Loucy (cell line): ENCODE measurements at regions not wholly inside any gene's neighbourhood (a gene's known extent, or its start where the extent isn't known, plus 50 kb on each side); places are given as distances from the start of the nearest gene placed in this dataset.

Experiments
- CTCF ChIP-seq: fragments of 200-600 bp; sonication (generic); conservative IDR thresholded peaks from 2 replicates; pipeline ENCODE4 v1.5.1; 2014; ENCODE audit warnings: mild to moderate bottlenecking, antibody characterized with exemption, low read length
- EZH2phosphoT487 ChIP-seq: fragments of 200-600 bp; IDR thresholded peaks from 2 replicates; pipeline ENCODE4 v1.6.1; 2018; ENCODE audit warnings: antibody characterized with exemption, mild to moderate bottlenecking, moderate library complexity, borderline replicate concordance

DNA sequence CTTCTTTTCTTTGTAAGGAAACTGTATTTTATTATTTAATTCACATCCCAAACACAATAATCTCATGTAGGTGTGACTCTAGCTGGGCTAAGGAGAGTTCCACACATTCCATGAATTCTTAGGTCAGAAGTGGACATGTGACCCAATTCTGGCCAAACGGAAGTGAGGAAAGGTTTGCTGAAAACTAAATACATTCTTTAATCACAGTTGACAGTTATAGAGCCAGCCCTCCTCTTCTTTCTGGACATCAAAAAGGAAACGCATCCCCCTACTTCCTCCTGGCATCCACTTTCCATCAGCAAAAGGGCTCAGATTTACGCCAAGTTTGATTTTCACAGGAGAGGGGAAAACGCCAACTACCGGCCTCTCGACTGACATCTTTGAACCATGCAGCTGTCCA, 774.4 kb upstream of the POM121L12 start:
- TF ChIP-seq CTCF = no peak
- TF ChIP-seq EZH2phosphoT487 = no peak
